Adrenal gland (tissue), 5 donors: ENCODE measurements at regions not wholly inside any gene's neighbourhood (a gene's known extent, or its start where the extent isn't known, plus 50 kb on each side); places are given as distances from the start of the nearest gene placed in this dataset.

Source experiments
- CTCF ChIP-seq, 6 experiments: fragments of 450-650 bp in 4 of 6; fragments of 200-600 bp in 2 of 6; sonication (generic) in 1 of 6; IDR thresholded peaks; 1 replicate in 5 of 6; 2 replicates in 1 of 6; pipeline versions ENCODE4 v1.5.1 to v1.8.0; 2016 to 2021; ENCODE audit warnings: antibody characterized with exemption in 6 of 6, mild to moderate bottlenecking in 2 of 6, moderate library complexity in 1 of 6
- POLR2A ChIP-seq, 2 donors: fragments of 450-650 bp; IDR thresholded peaks; one replicate each; pipeline ENCODE4 v1.6.1; 2017; ENCODE audit warnings: antibody characterized with exemption in 2 of 2, mild to moderate bottlenecking in 2 of 2, moderate library complexity in 1 of 2
- donor health status: DM: no; HTN: no; CAD: no.

DNA sequence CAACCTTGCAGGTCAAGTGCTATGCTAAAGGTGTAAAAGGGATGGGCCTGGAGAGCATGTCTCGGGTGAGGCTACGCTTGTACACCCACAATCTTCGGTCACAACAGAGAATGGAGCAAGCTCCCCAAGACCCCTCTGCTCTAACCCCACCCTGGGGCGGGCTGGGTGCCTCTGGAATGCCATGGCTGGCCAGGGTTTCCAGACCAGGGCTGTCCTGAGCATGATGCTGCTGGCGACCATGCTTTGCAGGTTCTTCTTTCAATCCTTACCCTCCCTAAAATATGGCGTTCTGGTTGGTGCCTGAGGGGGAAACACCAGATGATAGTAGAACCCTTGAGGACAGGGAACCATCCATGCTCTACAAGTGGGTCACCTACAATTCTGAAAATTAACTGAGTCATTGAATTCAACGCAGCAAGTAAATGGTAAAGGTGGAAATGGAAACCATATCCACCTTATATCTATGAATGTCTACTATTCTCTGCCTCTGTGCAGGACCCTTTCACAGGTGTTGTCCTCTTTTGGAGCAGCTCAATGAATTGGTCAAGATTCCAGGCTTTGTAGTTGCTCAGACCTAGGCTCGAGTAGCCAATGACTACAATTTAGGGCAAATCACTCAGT is 111.6 kb upstream of the EGLN3 start:
- TF ChIP-seq CTCF (IDR thresholded peaks at IDR 0.05): no peak
- no peak for TF ChIP-seq POLR2A (IDR thresholded peaks at IDR 0.05)
